ENCODE measurements at regions not wholly inside any gene's neighbourhood (a gene's known extent, or its start where the extent isn't known, plus 50 kb on each side); places are given as distances from the start of the nearest gene placed in this dataset.
A peak's percentile ranks its signal among the peaks of the same experiment; 100 is the strongest.

DNA sequence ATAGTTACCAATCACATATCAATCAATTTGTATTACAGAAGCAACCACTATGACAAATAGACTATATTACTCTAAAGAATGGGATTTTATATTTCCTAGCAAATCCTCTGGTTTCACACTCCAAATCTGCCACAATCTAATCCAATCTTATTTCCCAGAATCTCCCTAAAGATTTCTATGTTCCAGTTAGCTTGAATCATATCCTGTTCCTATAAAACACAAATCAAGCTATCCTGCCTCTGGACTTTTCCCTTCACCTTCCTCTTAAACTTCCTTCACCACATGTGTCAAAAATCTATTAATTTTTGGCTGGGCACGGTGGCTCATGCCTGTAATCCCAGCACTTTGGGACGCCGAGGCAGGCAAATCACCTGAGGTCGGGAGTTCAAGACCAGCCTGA, 50.0 kb downstream of the PIK3C2A start:
- Histone ChIP-seq H3K36me3 (no peaks in the 10 kb centered on the region), H3K9me3 (no peaks in the 10 kb centered on the region), H3K27me3 (no peaks in the 10 kb centered on the region), H3K27ac (no peak overlapping the region), H3K4me3 (no peak overlapping the region), H3K4me1 (peaks cover 0 to 22% (median 9%) of the 10 kb centered on the region in 4 donors)
- DNase-seq (no peak), ATAC-seq (peak in 1 of 4 donors; percentile 22)
- TF ChIP-seq, protein P1, sequence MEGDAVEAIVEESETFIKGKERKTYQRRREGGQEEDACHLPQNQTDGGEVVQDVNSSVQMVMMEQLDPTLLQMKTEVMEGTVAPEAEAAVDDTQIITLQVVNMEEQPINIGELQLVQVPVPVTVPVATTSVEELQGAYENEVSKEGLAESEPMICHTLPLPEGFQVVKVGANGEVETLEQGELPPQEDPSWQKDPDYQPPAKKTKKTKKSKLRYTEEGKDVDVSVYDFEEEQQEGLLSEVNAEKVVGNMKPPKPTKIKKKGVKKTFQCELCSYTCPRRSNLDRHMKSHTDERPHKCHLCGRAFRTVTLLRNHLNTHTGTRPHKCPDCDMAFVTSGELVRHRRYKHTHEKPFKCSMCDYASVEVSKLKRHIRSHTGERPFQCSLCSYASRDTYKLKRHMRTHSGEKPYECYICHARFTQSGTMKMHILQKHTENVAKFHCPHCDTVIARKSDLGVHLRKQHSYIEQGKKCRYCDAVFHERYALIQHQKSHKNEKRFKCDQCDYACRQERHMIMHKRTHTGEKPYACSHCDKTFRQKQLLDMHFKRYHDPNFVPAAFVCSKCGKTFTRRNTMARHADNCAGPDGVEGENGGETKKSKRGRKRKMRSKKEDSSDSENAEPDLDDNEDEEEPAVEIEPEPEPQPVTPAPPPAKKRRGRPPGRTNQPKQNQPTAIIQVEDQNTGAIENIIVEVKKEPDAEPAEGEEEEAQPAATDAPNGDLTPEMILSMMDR (IDR thresholded peaks at IDR 0.05), result no peak
- TF ChIP-seq POLR2A (IDR thresholded peaks at IDR 0.05), result no peak
- 98% methylated on average over 4 of the region's 4 CpGs for WGBS (ENCODE audit: insufficient coverage, low coverage, low lambda C conversion rate, missing lambda C conversion rate)
- intact Hi-C loops (cut with DNase I), result no loop called here

DNA sequence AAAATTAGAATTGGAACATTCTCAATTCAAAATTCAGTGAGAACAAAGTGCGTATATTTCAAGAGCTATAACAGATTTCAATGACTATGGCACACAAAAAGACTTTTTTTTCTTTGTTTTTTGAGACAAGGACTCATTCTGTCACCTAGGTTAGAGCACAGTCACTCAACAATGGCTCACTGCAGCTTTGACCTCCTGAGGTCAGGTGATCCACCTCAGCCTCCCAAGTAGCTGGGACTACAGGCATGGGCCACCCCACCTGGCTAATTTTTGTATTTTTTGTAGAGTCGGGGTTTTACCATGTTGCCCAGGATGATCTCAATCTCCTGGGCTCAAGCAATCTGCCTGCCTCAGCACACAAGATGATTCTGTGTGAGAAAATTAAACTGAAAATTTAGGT, 51.5 kb downstream of the PIK3C2A start:
- DNase-seq, result no peak
- no peaks in the 10 kb centered on the region for H3K36me3 ChIP-seq
- H3K27ac ChIP-seq, result no peak overlapping the region
- peaks cover 0 to 22% (median 9%) of the 10 kb centered on the region in 4 donors for H3K4me1 ChIP-seq
- no peak for ATAC-seq
- H3K27me3 ChIP-seq, result no peaks in the 10 kb centered on the region
- TF ChIP-seq, protein P1 (IDR thresholded peaks at IDR 0.05), result no peak
- no peak for TF ChIP-seq POLR2A (IDR thresholded peaks at IDR 0.05)
- 84% methylated on average over 2 of the region's 2 CpGs for WGBS (ENCODE audit: insufficient coverage, low coverage, low lambda C conversion rate, missing lambda C conversion rate)
- no peaks in the 10 kb centered on the region for H3K9me3 ChIP-seq
- H3K4me3 ChIP-seq, result no peak overlapping the region
- intact Hi-C loops (cut with DNase I), result no loop called here

DNA sequence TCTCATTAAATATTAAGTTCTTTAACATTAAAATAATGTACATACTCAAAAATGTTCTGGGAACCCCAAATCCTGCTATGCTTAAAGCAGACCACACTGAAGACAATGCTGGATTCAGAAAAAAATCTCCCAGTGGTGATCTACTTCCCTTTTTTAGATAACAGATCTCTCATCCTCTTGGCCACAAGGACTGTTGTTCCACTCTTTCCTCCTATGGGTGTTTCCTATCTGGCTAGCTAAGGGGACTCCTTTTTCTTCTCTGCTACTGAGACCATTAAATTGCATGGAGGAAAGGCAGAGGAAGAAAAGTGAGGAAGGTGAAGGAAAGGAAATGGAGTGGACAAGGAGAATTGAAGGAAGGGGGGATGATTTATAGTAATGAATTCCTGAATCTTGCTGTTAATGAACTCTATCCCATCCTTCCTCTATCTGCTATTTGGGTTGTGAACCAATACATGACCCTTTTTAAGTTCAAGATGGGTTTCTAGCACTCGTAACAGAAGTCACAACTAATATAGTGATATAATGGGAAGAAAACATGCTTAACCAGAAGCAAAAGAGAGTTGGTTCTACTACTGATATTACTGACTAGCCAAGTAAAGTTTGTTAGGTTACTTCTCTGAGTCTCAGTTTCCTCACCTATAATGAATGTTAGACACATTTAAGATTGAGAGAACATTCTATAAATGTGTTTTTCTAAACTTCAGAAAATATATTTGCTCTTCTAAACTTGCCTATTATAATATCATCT, 53.2 kb downstream of the PIK3C2A start:
- ATAC-seq, result peak in 2 of 4 donors; percentile 36 to 44
- H3K4me1 ChIP-seq, result peaks cover 0 to 15% (median 4%) of the 10 kb centered on the region in 4 donors
- no peaks in the 10 kb centered on the region for H3K9me3 ChIP-seq
- H3K4me3 ChIP-seq, result no peak overlapping the region
- no peaks in the 10 kb centered on the region for H3K27me3 ChIP-seq
- intact Hi-C loops (cut with DNase I), result no loop called here
- no peak for TF ChIP-seq POLR2A (IDR thresholded peaks at IDR 0.05)
- no peak for DNase-seq
- H3K27ac ChIP-seq, result no peak overlapping the region
- H3K36me3 ChIP-seq, result no peaks in the 10 kb centered on the region
- WGBS (ENCODE audit: insufficient coverage, low coverage, low lambda C conversion rate, missing lambda C conversion rate), result 83% methylated on average over 1 of the region's 1 CpG

DNA sequence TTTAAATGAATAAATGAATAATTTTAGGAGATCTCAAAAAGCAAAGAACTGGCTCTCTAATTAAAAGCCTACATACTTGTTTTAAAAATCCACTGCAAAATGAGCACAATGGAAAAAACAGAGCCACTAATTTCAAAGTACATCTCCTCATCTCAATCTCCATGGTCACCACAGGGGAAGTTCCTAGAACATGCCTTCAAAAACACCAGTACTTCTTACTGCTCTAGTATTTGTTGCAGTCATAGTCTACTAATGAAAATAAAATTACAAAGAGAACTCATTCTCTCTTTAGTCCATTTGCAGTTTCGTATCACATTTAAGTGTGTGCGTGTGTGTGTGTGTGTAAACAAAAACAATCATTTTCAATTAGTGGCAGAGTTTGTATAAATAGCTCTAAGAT, 54.0 kb downstream of the PIK3C2A start:
- no peaks in the 10 kb centered on the region for H3K36me3 ChIP-seq
- ATAC-seq (no peak), DNase-seq (no peak)
- H3K4me1 ChIP-seq, result peaks cover 0 to 8% (median 0%) of the 10 kb centered on the region in 4 donors
- H3K4me3 ChIP-seq, result no peak overlapping the region
- no peaks in the 10 kb centered on the region for H3K9me3 ChIP-seq
- WGBS (ENCODE audit: insufficient coverage, low coverage, low lambda C conversion rate, missing lambda C conversion rate), result 95% methylated on average over 2 of the region's 2 CpGs
- H3K27ac ChIP-seq, result no peak overlapping the region
- TF ChIP-seq, protein P1 (IDR thresholded peaks at IDR 0.05), result no peak
- no peak for TF ChIP-seq POLR2A (IDR thresholded peaks at IDR 0.05)
- intact Hi-C loops (cut with DNase I), result no loop called here
- no peaks in the 10 kb centered on the region for H3K27me3 ChIP-seq

DNA sequence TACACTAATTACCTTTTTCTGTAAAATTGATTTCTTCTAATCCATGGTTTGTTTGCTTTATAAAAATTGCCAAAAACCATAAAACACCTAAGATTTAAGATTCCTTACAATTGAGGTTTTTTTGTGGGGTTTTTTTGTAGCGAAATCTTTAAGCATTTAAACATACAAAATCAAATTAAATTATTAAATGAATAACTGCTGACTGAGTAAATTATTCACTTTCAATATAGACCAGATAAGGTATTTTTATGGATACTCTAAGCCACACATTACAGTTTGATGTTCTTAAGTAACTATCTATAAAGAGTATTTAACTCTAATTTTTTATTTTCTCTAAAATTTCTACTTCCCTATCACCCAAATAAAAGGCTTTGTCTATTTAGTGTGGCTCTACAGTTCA, 55.5 kb downstream of the PIK3C2A start:
- H3K27me3 ChIP-seq, result no peaks in the 10 kb centered on the region
- ATAC-seq (no peak), DNase-seq (no peak)
- intact Hi-C loops (cut with DNase I), result no loop called here
- H3K27ac ChIP-seq, result no peak overlapping the region
- TF ChIP-seq POLR2A (IDR thresholded peaks at IDR 0.05), result no peak
- TF ChIP-seq, protein P1 (IDR thresholded peaks at IDR 0.05), result no peak
- no peak overlapping the region for H3K4me3 ChIP-seq
- no peaks in the 10 kb centered on the region for H3K9me3 ChIP-seq
- peaks cover 0 to 8% (median 0%) of the 10 kb centered on the region in 4 donors for H3K4me1 ChIP-seq
- whole genome bisulfite sequencing (ENCODE audit: insufficient coverage, low coverage, low lambda C conversion rate, missing lambda C conversion rate), result 100% methylated on average over 1 of the region's 1 CpG
- H3K36me3 ChIP-seq, result no peaks in the 10 kb centered on the region
